GM10266 (cell line): ENCODE measurements at regions not wholly inside any gene's neighbourhood (a gene's known extent, or its start where the extent isn't known, plus 50 kb on each side); places are given as distances from the start of the nearest gene placed in this dataset.

Experiments used
- DNase-seq: peaks from one replicate; pipeline ENCODE4 v3.0.0; 2012; ENCODE audit errors: extremely low spot score
- TF ChIP-seq, protein P1 (sequence below): IDR thresholded peaks from 2 replicates; pipeline ENCODE4 v1.5.1; 2012; ENCODE audit warnings: mild to moderate bottlenecking, low read depth; ENCODE audit not compliant: control insufficient read depth, insufficient read depth; ENCODE audit errors: missing control alignments

DNA sequence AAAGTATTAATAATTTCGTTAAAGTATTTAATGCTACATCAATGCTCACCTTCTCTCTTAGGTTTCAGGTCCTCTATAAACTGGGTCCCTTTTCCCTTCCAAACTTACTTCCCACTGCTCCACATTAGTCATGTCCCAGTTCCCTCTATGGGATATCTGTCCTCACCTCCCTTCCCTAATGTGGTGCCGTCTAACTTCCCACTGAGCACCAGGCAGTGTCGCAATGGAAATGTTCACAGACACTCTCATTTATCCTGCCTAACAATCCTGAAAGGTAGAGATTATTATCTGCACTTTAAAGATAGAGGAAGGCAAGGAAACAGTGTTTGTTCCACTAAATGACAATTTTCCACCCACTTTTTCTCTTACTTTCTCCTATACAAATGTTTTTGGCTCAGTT is 329.7 kb downstream of the CWC27 start:
- TF ChIP-seq, protein P1, sequence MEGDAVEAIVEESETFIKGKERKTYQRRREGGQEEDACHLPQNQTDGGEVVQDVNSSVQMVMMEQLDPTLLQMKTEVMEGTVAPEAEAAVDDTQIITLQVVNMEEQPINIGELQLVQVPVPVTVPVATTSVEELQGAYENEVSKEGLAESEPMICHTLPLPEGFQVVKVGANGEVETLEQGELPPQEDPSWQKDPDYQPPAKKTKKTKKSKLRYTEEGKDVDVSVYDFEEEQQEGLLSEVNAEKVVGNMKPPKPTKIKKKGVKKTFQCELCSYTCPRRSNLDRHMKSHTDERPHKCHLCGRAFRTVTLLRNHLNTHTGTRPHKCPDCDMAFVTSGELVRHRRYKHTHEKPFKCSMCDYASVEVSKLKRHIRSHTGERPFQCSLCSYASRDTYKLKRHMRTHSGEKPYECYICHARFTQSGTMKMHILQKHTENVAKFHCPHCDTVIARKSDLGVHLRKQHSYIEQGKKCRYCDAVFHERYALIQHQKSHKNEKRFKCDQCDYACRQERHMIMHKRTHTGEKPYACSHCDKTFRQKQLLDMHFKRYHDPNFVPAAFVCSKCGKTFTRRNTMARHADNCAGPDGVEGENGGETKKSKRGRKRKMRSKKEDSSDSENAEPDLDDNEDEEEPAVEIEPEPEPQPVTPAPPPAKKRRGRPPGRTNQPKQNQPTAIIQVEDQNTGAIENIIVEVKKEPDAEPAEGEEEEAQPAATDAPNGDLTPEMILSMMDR = no peak
- DNase-seq = no peak
